Medulla oblongata (tissue), 1 donor: ENCODE measurements at regions not wholly inside any gene's neighbourhood (a gene's known extent, or its start where the extent isn't known, plus 50 kb on each side); places are given as distances from the start of the nearest gene placed in this dataset.

ENCODE experiments used
- DNase-seq: peaks from one replicate; pipeline ENCODE4 v3.0.0-alpha.2; 2015; ENCODE audit errors: extremely low spot score

DNA sequence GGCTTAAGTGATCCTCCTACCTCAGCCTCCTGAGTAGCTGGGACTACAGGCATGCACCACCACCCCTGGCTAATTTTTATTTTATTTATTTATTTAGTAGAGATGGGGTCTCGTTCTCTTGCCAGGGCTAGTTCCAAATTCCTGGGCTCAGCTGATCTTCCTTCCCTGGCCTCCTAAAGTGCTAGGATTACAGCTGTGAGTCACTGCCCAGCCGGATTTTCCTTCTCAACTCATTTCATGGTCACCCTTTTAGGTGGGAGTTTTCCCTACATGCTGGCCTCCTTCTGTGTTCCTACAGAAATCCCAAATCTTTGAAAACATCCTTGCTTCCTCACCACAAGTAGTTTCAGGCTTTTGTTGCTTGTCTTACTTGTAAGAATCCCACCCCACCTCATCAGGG is 102.1 kb upstream of the SIAH1 start:
- no peak for DNase-seq

DNA sequence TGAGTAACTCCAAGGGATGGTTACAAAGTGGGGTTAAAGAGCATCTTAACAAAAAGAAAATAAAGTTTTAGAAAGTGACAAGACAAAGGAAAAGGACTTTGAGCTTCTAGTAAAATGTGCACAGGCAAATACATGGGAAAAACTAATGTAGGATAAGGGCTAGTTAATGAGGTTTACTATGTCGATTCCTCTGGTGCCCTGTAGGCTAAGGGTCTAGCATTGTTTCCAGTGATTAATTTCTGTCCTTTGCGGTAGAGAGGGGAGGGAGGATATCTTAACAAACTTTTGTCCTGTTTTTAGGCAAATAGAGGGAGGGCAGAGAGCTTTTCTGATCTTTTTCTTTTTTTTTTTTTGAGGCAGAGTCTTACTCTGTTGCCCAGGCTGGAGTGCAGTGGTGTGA is 96.6 kb upstream of the SIAH1 start:
- no peak for DNase-seq

DNA sequence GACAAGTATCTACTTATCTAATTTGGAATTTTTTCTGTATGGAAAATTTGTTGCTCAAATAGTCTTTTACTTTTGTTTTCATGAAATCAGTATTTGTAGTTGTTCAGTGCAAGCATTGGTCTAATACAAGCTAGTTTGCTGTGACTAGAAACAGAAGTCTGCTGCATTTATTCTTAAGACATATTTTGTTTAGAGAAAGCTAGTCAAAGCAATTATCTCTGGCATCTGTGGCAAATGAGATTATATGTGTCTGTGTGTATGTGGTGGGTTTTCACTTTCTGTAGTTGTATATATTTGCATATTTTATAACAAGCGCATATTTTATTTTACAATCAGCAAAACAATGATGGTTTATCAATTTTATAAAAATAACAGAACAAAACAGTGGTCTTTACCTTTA is 96.0 kb upstream of the SIAH1 start:
- no peak for DNase-seq

DNA sequence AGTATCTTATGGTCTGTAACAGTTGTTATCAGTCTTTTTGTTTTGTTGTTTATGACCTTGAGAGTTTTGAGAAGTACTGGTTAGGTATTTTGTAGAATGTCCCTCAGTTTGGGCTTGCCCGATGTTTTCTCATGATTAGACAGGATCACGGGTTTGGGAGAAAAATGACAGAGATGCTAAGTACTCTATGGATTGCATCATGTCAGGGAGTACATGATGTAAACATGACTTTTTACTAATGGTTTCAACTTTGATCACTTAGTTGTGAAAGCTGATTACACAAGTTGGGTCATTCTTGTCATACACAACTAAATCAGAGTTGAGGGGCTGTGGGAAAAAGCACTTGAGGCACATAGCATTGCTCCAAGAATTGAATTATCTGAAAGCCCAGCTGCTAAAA is 94.7 kb upstream of the SIAH1 start:
- DNase-seq = no peak

DNA sequence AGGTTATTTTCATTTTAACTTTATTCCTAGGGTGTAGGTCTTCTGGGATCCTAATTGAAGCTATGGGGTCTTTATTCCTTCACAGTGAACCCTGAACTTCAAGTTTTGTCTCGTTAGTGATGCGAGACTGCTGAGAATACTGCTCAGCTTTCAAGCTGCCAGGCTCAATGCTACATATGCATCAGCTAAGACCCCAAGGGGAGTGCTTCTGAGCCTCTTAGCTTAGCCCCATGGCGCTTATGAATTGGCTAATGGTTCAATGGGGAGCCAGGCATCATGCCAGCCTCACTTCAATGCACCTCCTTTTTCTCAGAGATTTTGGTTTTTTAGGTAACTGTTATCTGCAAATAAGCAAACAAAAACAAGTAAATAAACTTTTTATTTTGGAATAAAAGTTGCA is 94.1 kb upstream of the SIAH1 start:
- DNase-seq = no peak

DNA sequence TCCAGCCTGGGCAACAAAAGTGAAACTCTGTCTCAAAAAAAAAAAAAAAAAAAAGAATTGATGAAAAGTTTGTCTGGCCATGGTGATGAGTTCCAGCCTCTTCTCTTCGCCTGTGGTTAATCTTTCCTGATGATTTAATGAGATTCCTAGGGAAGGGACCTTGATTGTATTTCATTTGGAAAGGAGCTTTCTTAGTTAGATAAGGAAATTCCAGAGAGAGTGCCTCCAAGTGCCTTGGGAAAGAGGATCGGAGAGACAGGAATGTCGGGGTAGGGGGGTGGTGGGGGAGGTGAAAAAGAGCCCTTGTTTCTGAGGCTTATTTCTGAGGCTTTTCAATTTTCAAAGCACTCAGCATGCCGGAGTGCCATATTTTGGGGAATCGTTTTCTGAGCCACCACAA is 93.2 kb upstream of the SIAH1 start:
- no peak for DNase-seq

DNA sequence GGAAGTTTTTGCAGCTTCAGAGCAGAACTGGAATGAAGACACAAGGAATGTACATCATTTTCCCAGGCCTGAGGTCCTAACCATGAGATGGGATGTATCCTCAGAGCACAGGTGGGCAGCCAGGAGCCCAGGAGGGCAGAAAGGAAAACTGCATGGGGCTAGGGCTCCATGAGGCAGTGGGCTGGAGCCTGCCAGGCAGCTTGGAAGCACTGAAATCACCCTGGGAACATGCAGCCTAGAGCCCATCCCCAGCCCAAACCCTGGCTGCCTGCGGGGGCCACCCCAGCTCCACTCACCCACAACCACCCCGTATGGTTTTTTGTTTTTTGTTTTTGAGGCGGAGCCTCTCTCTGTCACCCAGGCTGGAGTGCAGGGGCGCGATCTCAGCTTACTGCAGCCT is 86.2 kb upstream of the SIAH1 start:
- no peak for DNase-seq

DNA sequence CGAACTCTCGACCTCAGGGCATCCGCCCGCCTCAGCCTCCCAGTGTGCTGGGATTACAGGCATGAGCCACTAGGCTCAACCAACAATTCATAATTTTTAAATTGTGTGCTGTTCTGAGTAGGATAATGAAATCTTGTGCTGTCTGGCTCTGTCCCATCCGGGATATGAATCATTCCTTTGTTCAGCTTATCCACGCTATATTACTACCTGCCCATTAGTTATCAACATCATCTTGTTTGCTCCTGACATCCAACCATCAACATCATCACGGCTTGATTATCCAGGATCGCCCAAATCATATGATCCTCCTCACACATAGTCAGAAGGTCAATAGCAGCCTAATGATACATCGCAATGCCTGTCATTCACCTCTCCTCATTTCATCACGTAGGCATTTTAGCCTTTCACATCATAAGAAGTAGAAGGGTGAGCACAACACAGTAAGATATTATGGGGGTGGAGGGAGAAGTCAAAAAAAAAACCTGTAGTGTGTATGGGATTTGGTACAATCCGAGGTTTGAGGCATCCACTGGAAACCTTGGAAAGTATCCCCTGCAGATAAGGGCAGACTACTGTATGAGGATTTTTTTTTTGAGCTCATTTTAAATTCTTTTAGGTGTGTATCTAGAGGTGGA is 77.0 kb upstream of the SIAH1 start:
- DNase-seq = no peak

DNA sequence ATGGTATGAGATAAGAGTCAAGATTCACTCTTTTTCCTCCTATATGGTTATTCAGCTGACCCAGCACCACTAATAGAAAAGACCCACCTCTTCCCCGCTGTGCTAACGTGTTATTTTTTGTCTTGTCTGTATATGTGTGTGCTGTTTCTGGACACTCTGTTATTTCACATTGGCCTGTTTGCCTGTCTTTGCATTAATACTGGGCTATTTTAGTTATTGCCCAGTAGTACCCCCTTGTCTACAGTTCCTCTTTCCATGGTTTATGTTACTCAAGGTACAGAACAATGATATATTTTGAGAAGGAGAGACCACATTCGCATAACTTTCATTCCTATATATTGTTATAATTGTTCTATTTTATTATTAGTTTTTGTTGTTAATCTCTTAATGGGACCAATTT is 74.0 kb upstream of the SIAH1 start:
- no peak for DNase-seq

DNA sequence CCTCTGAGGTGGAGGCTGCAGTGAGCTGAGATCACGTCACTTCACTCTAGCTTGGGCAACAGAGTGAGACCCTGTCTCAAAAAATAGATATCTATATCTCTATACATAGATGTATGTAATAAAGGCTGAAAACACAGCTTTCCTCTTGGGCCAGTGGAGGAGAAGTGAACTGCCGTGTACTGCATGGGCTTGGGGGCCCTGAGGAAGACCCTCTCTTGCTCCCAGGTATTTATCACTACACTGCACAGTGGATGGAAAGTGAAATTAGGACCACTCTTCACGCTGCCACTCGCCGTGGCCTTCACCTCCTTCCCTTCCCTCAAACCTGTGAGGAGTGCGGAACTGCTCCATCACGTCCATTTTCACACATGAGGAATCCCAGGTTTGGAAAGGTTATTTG is 68.8 kb upstream of the SIAH1 start:
- no peak for DNase-seq

DNA sequence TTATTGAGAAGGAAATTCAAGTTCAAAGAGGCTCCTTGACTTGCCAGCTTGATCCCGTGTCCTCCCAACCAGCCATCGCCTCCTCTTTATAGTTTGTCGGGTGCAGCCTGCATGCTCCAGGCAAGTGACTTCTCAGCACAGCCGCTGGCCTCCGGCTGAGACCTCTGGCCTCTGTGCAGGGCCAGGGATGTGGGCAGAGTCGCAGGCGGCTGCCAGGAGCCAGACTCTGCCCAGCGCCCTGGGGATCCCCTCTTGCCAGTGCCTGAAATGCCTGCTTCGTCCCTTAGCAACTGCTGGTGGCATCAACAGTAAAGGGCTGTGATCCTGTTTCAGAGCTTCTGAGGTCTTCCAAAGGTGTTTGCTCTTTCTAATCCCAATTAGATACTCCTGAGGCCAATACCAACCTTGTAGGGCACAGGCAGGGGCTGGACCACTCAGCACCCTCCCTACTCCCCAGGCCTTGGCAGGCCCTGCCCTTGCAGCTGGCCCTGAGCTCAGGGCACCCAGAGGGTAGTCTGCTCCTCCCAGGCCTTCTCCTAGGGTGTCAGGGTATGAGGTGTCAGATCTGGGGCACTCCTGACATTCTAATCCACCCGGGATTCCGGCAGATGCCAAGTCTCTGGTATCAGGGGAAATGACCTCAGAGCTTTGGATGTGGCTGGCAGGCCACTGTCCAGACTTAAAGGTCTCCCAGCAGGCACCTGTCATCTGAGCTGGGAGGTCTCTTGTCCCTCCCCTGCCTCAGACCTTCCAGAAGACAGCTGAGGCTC is 68.0 kb upstream of the SIAH1 start:
- DNase-seq = no peak

DNA sequence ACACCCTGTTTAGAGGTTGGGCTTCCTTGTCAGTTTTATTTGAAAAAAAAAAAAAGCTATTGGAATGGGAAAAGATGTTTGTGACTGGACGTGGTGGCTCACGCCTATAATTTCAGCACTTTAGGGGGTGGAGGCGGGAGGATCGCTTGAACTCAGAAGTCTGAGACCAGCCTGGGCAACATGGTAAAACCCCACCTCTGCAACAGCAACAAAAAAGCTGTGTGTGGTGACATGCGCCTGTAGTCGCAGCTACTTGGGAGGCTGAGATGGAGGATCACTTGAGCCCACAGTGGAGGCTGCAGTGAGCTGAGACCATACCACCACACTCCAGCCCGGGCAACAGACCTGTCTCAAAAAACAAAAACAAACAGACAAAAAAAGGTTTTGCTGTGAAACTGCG is 66.1 kb upstream of the SIAH1 start:
- no peak for DNase-seq

DNA sequence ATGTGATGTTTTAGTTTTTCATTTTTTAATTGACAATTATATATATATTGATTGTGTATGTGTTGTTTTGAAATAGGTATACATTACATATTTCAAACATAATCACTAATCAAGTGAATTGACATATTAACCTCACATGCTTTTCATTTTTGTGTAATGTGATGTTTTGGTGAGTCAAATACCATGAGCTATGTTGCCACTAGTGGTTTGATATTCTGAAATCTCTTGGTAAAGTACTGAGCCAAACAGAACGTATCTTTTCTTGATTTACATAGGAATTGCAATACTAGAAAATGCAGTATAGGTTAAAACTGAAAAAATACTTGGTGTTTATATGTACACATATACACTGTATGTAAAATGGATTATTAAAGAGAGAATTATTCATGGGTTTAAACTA is 65.2 kb upstream of the SIAH1 start:
- DNase-seq = no peak

DNA sequence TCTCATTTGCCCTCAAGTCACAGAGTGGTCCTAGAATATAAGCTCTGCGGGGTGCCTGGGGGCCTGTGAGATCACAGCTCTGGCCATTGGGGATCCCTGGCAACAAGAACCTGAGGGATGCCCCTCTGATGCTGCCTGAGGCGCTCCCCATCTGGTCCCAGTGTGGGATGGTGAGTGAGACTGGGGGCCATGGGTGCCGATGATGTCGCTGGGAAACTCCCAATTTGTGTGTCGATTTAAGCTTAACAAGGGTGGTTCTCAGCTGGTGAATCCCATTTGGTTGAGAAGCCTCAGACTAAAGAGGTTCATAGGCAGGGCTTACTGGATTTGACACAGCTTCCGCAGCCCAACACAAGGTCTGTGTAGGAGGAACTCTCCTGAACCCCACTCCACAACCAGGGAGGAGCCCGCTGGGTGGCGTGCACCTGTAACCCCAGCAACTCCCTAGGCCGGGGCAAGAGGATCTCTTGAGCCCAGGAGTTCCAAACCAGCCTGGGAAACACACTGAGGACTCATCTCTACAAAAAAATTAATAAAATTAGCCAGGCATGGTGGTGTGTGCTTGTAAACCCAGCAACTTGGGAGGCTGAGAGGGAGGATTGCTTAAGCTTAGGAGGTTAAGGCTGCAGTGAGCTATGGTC is 63.7 kb upstream of the SIAH1 start:
- DNase-seq = no peak

DNA sequence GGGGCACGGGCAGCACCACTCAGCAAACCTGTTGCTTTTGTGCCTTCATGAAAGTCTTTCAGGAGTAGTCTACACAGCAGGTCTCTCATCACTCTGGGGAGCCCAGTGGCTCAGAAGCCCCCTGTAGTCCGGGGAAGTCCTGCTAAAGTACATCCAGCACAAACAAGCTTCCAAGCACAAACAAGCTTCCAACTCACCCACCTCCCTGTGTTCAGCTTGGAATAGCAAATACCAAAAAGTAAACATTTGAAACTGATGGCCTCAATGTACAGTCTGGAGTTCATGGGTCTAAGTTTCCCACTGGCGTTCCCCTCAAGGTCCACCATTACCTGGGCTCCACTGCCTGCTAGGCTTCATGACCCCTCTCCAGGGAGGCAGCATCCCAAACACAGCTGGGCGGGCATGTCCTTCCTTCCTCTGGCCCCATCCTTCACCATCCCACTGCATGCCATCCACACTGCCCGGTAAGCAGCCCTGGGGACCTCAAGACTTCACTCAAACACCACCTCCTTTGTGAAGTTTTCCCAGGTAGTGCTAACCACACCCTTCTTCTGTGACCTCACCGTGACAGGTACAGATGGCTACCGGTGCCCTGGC is 62.8 kb upstream of the SIAH1 start:
- no peak for DNase-seq

DNA sequence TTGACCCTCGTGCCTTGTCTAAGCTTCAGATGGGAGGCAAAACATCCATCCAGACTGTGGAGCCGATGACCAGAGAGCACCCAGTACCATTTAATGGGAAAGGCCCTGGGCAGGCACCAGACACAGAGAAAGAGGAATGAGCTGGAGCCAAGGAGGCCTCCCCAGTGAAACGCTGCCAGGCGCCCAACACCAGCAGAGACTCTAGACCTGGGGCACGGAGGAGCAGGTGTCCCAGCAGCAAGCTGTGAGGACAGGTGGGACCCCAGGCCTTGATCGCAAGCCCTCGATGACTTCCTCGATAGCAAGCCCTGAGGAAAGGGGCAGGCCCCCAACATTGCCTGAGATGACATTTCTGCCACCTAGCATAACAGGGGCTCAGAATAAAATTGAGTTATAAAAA is 62.2 kb upstream of the SIAH1 start:
- DNase-seq = no peak

DNA sequence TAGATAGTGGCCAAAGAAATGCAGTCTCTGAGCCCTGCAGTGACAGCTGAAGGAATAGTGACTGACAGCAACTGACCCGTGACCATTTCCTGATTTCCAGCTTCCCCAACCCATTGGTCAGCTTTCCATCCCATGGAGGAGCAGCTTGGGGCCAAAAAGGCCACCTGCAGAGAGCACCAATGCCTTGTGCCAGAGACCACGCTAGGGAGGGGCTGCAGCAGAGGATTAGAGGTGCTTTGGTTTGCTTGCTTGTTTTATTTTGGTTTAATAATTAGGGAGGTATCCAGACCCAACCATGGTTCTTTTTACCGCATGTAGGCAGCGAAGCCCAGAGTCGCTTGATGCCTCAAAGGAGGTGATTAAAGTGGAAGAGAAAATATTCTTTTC is 61.3 kb upstream of the SIAH1 start:
- no peak for DNase-seq

DNA sequence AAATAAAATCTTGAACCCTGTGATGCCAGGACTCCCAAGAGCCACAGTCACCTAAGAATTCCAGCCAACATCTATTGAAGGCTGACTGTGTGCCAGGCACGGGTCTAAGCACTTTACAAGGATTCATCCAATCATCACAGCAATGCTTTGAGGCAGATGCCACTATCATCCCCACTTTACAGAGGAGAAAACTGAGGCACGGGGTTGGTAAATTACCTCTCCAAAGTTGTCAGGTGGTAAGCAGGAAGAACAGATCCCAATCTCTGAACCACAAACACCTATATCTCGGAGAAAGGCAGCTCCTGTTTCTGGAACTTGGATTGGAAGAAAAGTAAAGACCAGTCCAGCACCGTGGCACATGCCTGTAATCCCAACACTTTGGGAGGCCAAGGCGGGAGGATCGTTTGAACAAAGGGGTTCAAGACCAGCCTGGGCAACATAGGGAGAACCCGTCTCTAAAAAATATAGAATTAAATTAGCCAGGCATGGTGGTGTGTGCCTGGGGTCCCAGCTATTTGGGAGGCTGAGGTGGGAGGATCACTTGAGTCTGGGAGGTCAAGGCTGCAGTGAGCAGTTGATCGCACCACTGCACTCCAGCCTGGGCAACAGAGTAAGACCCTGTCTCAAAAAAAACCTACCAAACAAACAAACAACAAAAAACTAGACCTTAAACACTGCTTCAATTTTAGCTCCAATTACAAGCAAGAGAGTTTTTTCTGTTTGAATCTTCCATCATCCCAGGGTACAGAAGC is 60.7 kb upstream of the SIAH1 start:
- DNase-seq = no peak

DNA sequence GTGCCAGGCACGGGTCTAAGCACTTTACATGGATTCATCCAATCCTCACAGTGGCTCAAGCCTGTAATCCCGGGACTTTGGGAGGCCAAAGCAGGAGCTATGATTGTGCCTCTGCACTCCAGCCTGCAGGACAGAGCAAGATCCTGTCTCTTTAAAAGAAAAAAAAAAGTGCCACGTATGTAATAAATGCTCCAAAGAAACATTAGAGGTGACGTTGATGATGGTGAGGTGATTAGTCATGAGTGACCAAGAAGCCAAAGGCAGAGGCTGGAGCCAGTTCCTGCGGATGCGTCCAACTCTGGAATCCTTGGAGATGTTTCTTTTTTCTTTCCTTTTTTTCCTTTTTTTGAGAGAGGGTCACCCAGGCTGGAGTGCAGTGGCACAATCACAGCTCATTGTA is 59.4 kb upstream of the SIAH1 start:
- no peak for DNase-seq

DNA sequence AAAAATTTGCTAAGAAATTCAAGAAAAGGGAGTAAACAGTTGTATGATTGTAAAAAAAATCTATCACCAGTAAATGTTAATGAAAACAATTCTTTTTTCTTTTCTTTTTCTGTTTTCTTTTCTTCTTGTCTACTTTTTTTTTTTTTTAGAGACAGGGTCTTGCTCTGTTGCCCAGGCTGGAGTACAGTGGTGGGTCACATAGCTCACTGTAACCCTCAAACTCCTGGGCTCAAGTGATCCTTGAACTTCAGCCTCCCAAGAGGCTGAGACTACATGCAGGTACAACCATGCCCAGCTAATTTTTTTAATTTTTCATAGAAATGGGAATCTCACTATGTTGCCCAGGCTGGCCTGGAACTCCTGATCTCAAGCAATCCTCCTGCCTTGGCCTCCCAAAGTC is 57.2 kb upstream of the SIAH1 start:
- DNase-seq = no peak

DNA sequence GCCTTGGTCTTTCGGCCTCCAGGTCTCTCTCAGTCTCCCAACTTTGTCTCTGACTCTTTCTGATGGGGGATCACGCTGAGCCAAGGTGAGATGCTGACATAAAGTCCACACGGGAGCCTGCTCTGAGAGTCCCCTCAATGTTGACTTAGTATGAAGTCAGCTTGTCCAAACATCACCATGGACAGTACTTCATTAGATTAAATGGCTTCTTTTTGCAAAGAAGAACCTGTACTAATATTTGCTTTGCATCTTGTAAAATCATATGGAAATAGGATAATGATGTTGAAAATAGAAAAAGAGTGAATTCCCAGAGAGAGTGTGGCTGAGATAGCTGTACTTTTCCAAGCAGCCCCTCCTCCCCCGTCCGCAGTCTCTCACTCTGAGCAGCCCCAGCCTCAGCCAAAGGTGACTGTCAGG is 56.7 kb upstream of the SIAH1 start:
- DNase-seq = no peak

DNA sequence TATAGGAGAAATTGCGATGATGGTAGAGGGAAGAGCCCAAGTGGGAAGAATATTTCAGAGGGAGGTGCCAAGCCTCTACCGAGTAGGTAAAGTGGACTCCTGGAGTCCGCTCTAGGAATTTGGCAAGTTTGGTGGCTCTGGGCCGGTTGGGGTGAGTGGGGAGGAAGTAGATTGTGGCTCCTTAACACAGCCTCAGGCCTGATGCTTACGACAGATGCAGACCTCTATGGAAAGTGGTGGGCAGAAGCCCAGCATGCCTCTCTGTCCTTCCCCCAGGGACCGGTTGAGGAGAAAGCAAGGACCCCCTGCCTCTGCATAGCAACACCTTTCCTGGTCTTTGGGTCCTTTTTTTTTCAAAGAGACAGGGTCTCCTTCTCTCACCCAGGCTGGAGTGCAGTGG is 55.9 kb upstream of the SIAH1 start:
- no peak for DNase-seq
